AG09319 (cell line): ENCODE measurements at regions not wholly inside any gene's neighbourhood (a gene's known extent, or its start where the extent isn't known, plus 50 kb on each side); places are given as distances from the start of the nearest gene placed in this dataset.

Experiments used
- DNase-seq: peaks from one replicate; pipeline ENCODE4 v3.0.0-alpha.2; 2010; ENCODE audit warnings: low read depth; ENCODE audit errors: extremely low read depth
- TF ChIP-seq, protein P1 (sequence below): IDR thresholded peaks from 2 replicates; pipeline ENCODE4 v1.5.1; 2011; ENCODE audit warnings: low read depth, mild to moderate bottlenecking, inconsistent platforms, low read length, moderate library complexity

DNA sequence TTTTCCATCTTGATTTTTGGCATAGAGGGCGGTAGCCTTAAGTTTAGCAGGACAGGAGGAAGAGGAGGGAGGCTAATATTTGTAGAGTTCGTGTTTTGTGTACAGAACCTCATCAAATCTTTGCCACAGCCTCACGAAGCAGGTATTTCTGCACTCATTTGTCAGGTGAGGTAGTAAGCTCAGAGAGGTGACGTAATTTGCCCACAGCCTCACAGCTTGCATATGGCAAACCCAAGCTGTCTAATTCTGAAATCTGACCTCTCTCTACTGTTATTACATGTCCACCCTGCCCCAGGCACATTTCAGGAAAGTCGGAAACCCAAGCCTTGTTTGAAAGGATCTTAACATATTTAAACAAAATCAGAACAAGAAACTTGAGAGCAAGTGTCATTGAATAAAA, 91.1 kb upstream of the TPM1 start:
- no peak for DNase-seq

DNA sequence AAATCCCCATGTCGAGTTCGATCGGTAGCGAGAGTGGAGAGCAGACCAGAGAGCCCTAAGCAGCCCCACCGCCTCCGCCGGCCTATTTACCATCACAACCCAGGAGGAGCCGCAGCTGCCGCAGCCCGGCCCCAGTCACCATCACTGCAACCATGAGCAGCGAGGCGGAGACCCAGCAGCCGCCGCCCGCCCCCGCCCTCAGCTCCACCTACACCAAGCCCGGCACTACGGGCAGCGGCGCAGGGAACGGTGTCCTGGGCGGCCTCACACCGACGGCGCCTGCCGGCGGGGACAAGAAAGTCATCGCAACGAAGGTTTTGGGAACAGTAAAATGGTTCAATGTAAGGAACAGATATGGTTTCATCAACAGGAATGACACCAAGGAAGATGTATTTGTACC, 89.5 kb upstream of the TPM1 start:
- TF ChIP-seq, protein P1, sequence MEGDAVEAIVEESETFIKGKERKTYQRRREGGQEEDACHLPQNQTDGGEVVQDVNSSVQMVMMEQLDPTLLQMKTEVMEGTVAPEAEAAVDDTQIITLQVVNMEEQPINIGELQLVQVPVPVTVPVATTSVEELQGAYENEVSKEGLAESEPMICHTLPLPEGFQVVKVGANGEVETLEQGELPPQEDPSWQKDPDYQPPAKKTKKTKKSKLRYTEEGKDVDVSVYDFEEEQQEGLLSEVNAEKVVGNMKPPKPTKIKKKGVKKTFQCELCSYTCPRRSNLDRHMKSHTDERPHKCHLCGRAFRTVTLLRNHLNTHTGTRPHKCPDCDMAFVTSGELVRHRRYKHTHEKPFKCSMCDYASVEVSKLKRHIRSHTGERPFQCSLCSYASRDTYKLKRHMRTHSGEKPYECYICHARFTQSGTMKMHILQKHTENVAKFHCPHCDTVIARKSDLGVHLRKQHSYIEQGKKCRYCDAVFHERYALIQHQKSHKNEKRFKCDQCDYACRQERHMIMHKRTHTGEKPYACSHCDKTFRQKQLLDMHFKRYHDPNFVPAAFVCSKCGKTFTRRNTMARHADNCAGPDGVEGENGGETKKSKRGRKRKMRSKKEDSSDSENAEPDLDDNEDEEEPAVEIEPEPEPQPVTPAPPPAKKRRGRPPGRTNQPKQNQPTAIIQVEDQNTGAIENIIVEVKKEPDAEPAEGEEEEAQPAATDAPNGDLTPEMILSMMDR: no peak
- DNase-seq: no peak

More for the DNA sequence above, 91.1 kb upstream of the TPM1 start:
- TF ChIP-seq, protein P1: no peak

DNA sequence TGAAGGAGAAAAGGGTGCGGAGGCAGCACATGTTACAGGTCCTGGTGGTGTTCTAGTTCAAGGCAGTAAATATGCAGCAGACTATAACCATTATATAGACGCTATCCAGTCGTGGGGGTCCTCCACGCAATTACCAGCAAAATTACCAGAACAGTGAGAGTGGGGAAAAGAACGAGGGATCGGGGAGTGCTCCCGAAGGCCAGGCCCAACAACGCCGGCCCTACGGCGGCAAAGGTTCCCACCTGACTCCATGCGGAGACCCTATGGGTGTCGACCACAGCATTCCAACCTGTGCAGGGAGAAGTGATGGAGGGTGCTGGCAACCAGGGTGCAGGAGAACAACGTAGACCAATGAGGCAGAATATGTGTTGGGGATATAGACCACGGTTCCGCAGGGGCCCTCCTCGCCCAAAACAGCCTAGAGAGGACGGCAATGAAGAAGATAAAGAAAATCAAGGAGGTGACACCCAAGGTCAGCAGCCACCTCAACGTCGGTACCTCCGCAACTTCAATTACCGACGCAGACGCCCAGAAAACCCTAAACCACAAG, 89.0 kb upstream of the TPM1 start:
- TF ChIP-seq, protein P1: no peak

DNA sequence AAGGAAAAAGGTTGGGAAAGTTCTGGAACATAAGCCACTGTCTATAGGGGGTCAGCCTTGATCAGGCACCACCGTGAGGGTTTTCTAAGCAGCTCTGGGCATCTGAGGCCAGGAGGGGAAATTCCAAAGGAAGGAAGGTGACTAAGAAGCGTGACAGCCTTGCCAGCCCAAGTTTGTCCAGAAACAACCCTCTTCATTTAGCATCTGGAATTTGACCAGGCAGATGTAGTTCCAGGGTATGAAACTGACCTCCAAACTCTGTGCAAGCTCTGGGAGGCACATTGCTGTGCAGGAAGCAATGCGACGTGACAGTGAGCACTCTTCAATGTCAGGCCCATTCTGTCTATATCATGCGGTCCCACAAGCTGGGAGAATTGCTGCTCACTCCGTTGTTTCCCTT, 85.4 kb upstream of the TPM1 start:
- DNase-seq: no peak

More for the DNA sequence above, 89.0 kb upstream of the TPM1 start:
- no peak for DNase-seq

DNA sequence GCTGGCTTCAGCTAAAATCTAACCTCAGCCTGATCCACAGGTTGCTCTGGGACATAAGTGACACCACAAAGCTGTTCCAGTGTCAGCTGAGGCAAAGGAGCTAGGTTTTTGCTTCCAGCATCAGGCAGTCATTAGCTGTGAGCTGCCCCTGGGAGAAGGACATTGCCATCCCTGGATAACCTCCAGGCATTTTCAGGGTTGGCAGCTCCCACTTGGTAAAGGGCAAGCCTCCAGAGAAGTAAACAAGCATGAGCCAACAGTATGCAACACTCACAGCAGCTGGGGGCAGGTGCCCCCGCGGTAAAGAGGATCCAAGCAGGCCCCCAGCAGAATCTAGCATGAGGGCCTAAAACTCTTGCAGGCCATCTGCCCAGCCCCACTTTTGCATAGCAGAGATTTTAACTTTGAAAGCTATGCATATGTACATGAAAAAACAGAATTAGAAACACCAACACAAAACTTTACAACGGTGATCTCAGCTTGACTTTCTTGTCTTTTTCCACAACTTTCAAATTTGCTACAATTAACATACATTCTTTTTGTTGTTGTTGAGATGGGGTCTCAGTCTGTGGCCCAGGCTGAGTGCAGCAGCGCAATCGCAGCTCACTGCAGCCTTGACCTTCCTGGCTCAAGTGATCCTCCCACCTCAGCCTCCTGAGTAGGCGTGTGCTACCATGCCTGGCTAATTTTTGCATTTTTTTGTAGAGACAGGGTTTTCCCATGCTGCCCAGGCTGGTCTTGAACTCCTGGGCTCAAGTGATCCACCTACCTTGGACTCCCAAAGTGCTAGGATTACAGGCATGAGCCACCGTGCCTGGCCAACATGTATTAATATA, 83.8 kb upstream of the TPM1 start:
- DNase-seq: peak; percentile 28
- TF ChIP-seq, protein P1: no peak

More for the DNA sequence above, 85.4 kb upstream of the TPM1 start:
- TF ChIP-seq, protein P1: no peak

DNA sequence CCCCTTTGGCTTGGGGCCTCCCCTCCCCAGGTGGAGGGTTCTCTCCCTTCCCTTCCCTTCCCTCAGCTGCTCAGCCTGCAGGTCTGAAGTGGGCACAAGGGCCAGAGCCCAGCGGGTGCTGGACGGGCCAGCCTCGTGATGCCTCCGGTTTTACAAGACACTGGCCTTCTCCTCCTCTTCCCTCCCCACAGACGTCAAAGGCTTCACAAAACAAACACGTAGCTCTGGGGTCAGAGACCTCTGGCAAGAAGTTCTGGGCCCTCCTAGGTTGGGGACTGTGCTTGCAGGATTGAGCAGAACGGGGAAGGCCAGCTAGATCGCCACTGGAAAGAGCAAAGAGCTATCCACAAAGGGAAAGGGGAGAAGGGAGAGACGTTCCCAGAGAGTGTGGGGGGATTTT, 81.4 kb upstream of the TPM1 start:
- TF ChIP-seq, protein P1: no peak
- no peak for DNase-seq
